ENCODE measurements at regions not wholly inside any gene's neighbourhood (a gene's known extent, or its start where the extent isn't known, plus 50 kb on each side); places are given as distances from the start of the nearest gene placed in this dataset.

DNA sequence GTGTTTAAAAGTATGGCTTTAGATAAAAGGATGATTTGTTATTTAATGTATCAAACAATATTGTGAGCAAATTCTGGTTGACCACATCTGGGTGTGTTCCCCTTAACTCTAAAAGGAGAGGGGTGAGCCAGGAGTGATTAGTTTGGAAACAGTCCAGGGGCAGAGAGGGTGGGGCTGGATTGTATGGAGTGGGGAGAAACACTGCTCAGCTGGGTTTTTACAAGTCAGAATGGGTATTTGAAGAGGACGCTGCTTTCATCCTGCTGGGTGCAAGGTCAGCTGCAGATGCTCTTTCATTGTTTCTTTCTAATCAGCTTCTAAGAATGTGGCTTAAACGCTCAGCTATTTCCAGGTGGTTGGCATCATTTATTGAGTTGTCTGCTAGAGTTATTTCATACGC is 82.8 kb upstream of the LIMCH1 start:
- TF ChIP-seq EZH2phosphoT487 (IDR thresholded peaks at IDR 0.05; ENCODE audit: borderline replicate concordance, low read length) (no peak), CTCF (conservative IDR thresholded peaks at IDR 0.05; ENCODE audit: low read depth, low read length) (no peak), EZH2 (IDR thresholded peaks at IDR 0.05; ENCODE audit: low read length, unreplicated experiment) (no peak)
- ATAC-seq (no peak), DNase-seq (peak; percentile 37)
- H3F3A ChIP-seq (ENCODE audit: low read length, unreplicated experiment): no peaks in the 10 kb centered on the region
- H3K4me3 ChIP-seq (ENCODE audit: low read length): no peak overlapping the region
- H3K36me3 ChIP-seq (ENCODE audit: low read depth, low read length): no peaks in the 10 kb centered on the region
- no TSS peak for BruUV-seq (replicated peaks)
- H3K9ac ChIP-seq (ENCODE audit: low read length): no peak overlapping the region
- ChIA-PET CTCF (no interaction called here), POLR2A (ENCODE audit: unreplicated experiment) (no interaction called here)
- peaks cover 10% of the 10 kb centered on the region; the same call in 1 of the 2 replicates for H3K4me1 ChIP-seq (ENCODE audit: insufficient read depth, low read length)
- H4K20me1 ChIP-seq (ENCODE audit: low read length): no peaks in the 10 kb centered on the region
- H3K27me3 ChIP-seq (ENCODE audit: low read length): no peaks in the 10 kb centered on the region
- H2AFZ ChIP-seq (ENCODE audit: low read length): no peak overlapping the region
- intact Hi-C loops (cut with micrococcal nuclease): no loop called here
- H3K9me2 ChIP-seq (replicated peaks; ENCODE audit: low read length): no peaks in the 10 kb centered on the region
- no peaks in the 10 kb centered on the region for H3K9me3 ChIP-seq (ENCODE audit: low read length)
- no peaks in the 10 kb centered on the region for H3K79me2 ChIP-seq (ENCODE audit: low read length)
- no peak overlapping the region for H3K4me2 ChIP-seq (ENCODE audit: low read length)
- no peak overlapping the region for H3K27ac ChIP-seq (ENCODE audit: low read length)

DNA sequence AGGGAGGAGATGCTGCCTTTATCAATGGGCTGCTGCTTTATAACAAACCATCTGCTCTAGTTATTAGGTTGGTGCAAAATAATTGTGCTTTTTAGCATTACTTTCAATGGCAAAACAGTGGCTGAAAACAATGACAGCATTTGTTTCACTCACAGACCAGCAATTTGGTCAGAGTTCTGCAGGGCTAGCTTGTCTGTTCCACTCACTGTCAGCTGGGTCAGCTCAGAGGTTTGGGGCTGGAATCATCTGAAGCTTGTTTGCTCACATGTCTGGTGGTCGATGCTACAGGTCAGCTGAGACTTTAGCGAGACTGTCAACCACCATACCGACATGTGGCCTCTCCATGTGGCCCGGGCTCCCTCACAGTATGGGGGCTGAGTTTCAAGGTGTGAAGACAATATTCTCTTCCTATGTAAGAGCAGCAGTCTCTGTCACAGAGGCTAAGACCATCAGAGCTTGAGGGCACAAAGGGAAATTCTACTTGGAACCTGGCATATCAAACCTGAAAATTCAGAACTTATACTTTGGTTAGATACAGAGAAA is 81.3 kb upstream of the LIMCH1 start:
- TF ChIP-seq EZH2phosphoT487 (IDR thresholded peaks at IDR 0.05; ENCODE audit: borderline replicate concordance, low read length) (no peak), CTCF (conservative IDR thresholded peaks at IDR 0.05; ENCODE audit: low read depth, low read length) (no peak), EZH2 (IDR thresholded peaks at IDR 0.05; ENCODE audit: low read length, unreplicated experiment) (no peak)
- H3F3A ChIP-seq (ENCODE audit: low read length, unreplicated experiment): no peaks in the 10 kb centered on the region
- no peaks in the 10 kb centered on the region for H3K36me3 ChIP-seq (ENCODE audit: low read depth, low read length)
- H3K9me3 ChIP-seq (ENCODE audit: low read length): no peaks in the 10 kb centered on the region
- no TSS peak for BruUV-seq (replicated peaks)
- DNase-seq (no peak), ATAC-seq (no peak)
- no peak overlapping the region for H3K27ac ChIP-seq (ENCODE audit: low read length)
- ChIA-PET CTCF (no interaction called here), POLR2A (ENCODE audit: unreplicated experiment) (no interaction called here)
- H3K9ac ChIP-seq (ENCODE audit: low read length): no peak overlapping the region
- H3K4me2 ChIP-seq (ENCODE audit: low read length): no peak overlapping the region
- intact Hi-C loops (cut with micrococcal nuclease): no loop called here
- H3K4me1 ChIP-seq (ENCODE audit: insufficient read depth, low read length): peaks cover 10% of the 10 kb centered on the region; the same call in 1 of the 2 replicates
- H3K4me3 ChIP-seq (ENCODE audit: low read length): no peak overlapping the region
- H4K20me1 ChIP-seq (ENCODE audit: low read length): no peaks in the 10 kb centered on the region
- no peak overlapping the region for H2AFZ ChIP-seq (ENCODE audit: low read length)
- H3K9me2 ChIP-seq (replicated peaks; ENCODE audit: low read length): no peaks in the 10 kb centered on the region
- no peaks in the 10 kb centered on the region for H3K27me3 ChIP-seq (ENCODE audit: low read length)
- no peaks in the 10 kb centered on the region for H3K79me2 ChIP-seq (ENCODE audit: low read length)

- H3K27ac ChIP-seq (ENCODE audit: low read length): no peak overlapping the region
- TF ChIP-seq CTCF (conservative IDR thresholded peaks at IDR 0.05; ENCODE audit: low read depth, low read length): no peak
- TF ChIP-seq EZH2phosphoT487 (IDR thresholded peaks at IDR 0.05; ENCODE audit: borderline replicate concordance, low read length): no peak
- TF ChIP-seq EZH2 (IDR thresholded peaks at IDR 0.05; ENCODE audit: low read length, unreplicated experiment): no peak
- CTCF ChIA-PET: no interaction called here
- peaks cover 10% of the 10 kb centered on the region; the same call in 1 of the 2 replicates for H3K4me1 ChIP-seq (ENCODE audit: insufficient read depth, low read length)
- H2AFZ ChIP-seq (ENCODE audit: low read length): no peak overlapping the region
- H3F3A ChIP-seq (ENCODE audit: low read length, unreplicated experiment): no peaks in the 10 kb centered on the region
- H3K27me3 ChIP-seq (ENCODE audit: low read length): no peaks in the 10 kb centered on the region
- H3K36me3 ChIP-seq (ENCODE audit: low read depth, low read length): no peaks in the 10 kb centered on the region
- H3K9me3 ChIP-seq (ENCODE audit: low read length): no peaks in the 10 kb centered on the region
- H3K9ac ChIP-seq (ENCODE audit: low read length): no peak overlapping the region
- BruUV-seq (replicated peaks): no TSS peak
- H4K20me1 ChIP-seq (ENCODE audit: low read length): no peaks in the 10 kb centered on the region
- H3K4me3 ChIP-seq (ENCODE audit: low read length): no peak overlapping the region
- no peak for ATAC-seq
- POLR2A ChIA-PET (ENCODE audit: unreplicated experiment): no interaction called here
- peak; percentile 26 for DNase-seq
- no peaks in the 10 kb centered on the region for H3K79me2 ChIP-seq (ENCODE audit: low read length)
- intact Hi-C loops (cut with micrococcal nuclease): no loop called here
- H3K9me2 ChIP-seq (replicated peaks; ENCODE audit: low read length): no peaks in the 10 kb centered on the region
- H3K4me2 ChIP-seq (ENCODE audit: low read length): no peak overlapping the region
Measured at GRCh38 chr4:41458689-41459088, 79.3 kb upstream of the LIMCH1 start.

Measured in PC-3 (cell line).